HUES48 (cell line): ENCODE measurements at regions not wholly inside any gene's neighbourhood (a gene's known extent, or its start where the extent isn't known, plus 50 kb on each side); places are given as distances from the start of the nearest gene placed in this dataset.

ENCODE experiments used
- H3K27ac ChIP-seq: one replicate; pipeline ENCODE4 v1.7.0; 2013; ENCODE audit warnings: low read depth, low read length, inconsistent platforms
- H3K27me3 ChIP-seq: 2 replicates; pipeline ENCODE4 v1.6.1; 2013; ENCODE audit warnings: mild to moderate bottlenecking, low read length; ENCODE audit not compliant: control insufficient read depth, insufficient read depth
- H3K36me3 ChIP-seq: 2 replicates; pipeline ENCODE4 v1.6.1; 2013; ENCODE audit warnings: low read length; ENCODE audit not compliant: control insufficient read depth, insufficient read depth
- H3K4me1 ChIP-seq: 2 replicates; pipeline ENCODE4 v1.6.1; 2013; ENCODE audit warnings: mild to moderate bottlenecking, low read length; ENCODE audit not compliant: control insufficient read depth, insufficient read depth
- H3K4me3 ChIP-seq: 2 replicates; pipeline ENCODE4 v1.5.1; 2013; ENCODE audit warnings: mild to moderate bottlenecking, low read depth, low read length
- H3K9ac ChIP-seq: 2 replicates; pipeline ENCODE4 v1.6.1; 2013; ENCODE audit warnings: mild to moderate bottlenecking, low read depth, low read length, moderate library complexity
- H3K9me3 ChIP-seq: 2 replicates; pipeline ENCODE4 v1.6.1; 2013; ENCODE audit warnings: low read length; ENCODE audit not compliant: control insufficient read depth, insufficient read depth

- H3K4me1 ChIP-seq, result peaks cover 26% of the 10 kb centered on the region
- H3K27me3 ChIP-seq, result no peaks in the 10 kb centered on the region
- H3K9me3 ChIP-seq, result no peaks in the 10 kb centered on the region
- H3K4me3 ChIP-seq, result no peak overlapping the region
- H3K27ac ChIP-seq, result no peak overlapping the region
- no peak overlapping the region for H3K9ac ChIP-seq
- H3K36me3 ChIP-seq, result no peaks in the 10 kb centered on the region
Observed at GRCh38 chr3:150300852-150301517, 107.1 kb upstream of the TSC22D2 start.

- Histone ChIP-seq H3K9ac (no peak overlapping the region), H3K27ac (no peak overlapping the region), H3K27me3 (no peaks in the 10 kb centered on the region)
Observed at GRCh38 chr3:150300388-150300787, 107.7 kb upstream of the TSC22D2 start.

GRCh38 chr3:150299201-150299600 lies 108.9 kb upstream of the TSC22D2 start:
- no peaks in the 10 kb centered on the region for H3K36me3 ChIP-seq
- H3K27me3 ChIP-seq, result no peaks in the 10 kb centered on the region
- H3K4me3 ChIP-seq, result no peak overlapping the region
- peaks cover 26% of the 10 kb centered on the region for H3K4me1 ChIP-seq
- H3K9me3 ChIP-seq, result no peaks in the 10 kb centered on the region
- H3K27ac ChIP-seq, result no peak overlapping the region
- no peak overlapping the region for H3K9ac ChIP-seq

More at GRCh38 chr3:150300388-150300787, 107.7 kb upstream of the TSC22D2 start:
- Histone ChIP-seq H3K4me3 (no peak overlapping the region), H3K9me3 (no peaks in the 10 kb centered on the region), H3K36me3 (no peaks in the 10 kb centered on the region), H3K4me1 (peaks cover 26% of the 10 kb centered on the region)

- no peak overlapping the region for H3K27ac ChIP-seq
- H3K9me3 ChIP-seq, result no peaks in the 10 kb centered on the region
- no peaks in the 10 kb centered on the region for H3K27me3 ChIP-seq
- no peaks in the 10 kb centered on the region for H3K36me3 ChIP-seq
- peaks cover 26% of the 10 kb centered on the region for H3K4me1 ChIP-seq
- H3K4me3 ChIP-seq, result no peak overlapping the region
- H3K9ac ChIP-seq, result no peak overlapping the region
Observed at GRCh38 chr3:150296966-150297365, 111.1 kb upstream of the TSC22D2 start.

- Histone ChIP-seq H3K9me3 (no peaks in the 10 kb centered on the region), H3K27ac (no peak overlapping the region), H3K4me3 (no peak overlapping the region), H3K36me3 (no peaks in the 10 kb centered on the region), H3K4me1 (peaks cover 26% of the 10 kb centered on the region), H3K27me3 (no peaks in the 10 kb centered on the region), H3K9ac (no peak overlapping the region)
Observed at GRCh38 chr3:150296123-150296735, 111.9 kb upstream of the TSC22D2 start.

- no peaks in the 10 kb centered on the region for H3K36me3 ChIP-seq
Observed at GRCh38 chr3:150293401-150294001, 114.6 kb upstream of the TSC22D2 start.

GRCh38 chr3:150292891-150293290 lies 115.2 kb upstream of the TSC22D2 start:
- Histone ChIP-seq H3K36me3 (no peaks in the 10 kb centered on the region), H3K9me3 (no peaks in the 10 kb centered on the region), H3K4me1 (peaks cover 19% of the 10 kb centered on the region), H3K4me3 (no peak overlapping the region), H3K27me3 (no peaks in the 10 kb centered on the region), H3K27ac (no peak overlapping the region), H3K9ac (no peak overlapping the region)

More at GRCh38 chr3:150293401-150294001, 114.6 kb upstream of the TSC22D2 start:
- peaks cover 19% of the 10 kb centered on the region for H3K4me1 ChIP-seq
- no peak overlapping the region for H3K9ac ChIP-seq
- no peaks in the 10 kb centered on the region for H3K27me3 ChIP-seq
- no peaks in the 10 kb centered on the region for H3K9me3 ChIP-seq
- no peak overlapping the region for H3K4me3 ChIP-seq
- no peak overlapping the region for H3K27ac ChIP-seq

GRCh38 chr3:150291515-150291914 lies 116.6 kb upstream of the TSC22D2 start:
- Histone ChIP-seq H3K4me3 (no peak overlapping the region), H3K9ac (no peak overlapping the region), H3K27me3 (no peaks in the 10 kb centered on the region), H3K27ac (no peak overlapping the region), H3K36me3 (no peaks in the 10 kb centered on the region), H3K9me3 (no peaks in the 10 kb centered on the region), H3K4me1 (peaks cover 6% of the 10 kb centered on the region)

- Histone ChIP-seq H3K36me3 (no peaks in the 10 kb centered on the region), H3K9ac (no peak overlapping the region), H3K4me1 (peaks cover 4% of the 10 kb centered on the region), H3K9me3 (no peaks in the 10 kb centered on the region), H3K27me3 (no peaks in the 10 kb centered on the region), H3K4me3 (no peak overlapping the region), H3K27ac (peak overlapping the region; percentile 43)
Observed at GRCh38 chr3:150286390-150287147, 121.5 kb upstream of the TSC22D2 start.

GRCh38 chr3:150285601-150286000 lies 122.5 kb upstream of the TSC22D2 start:
- H3K27me3 ChIP-seq, result no peaks in the 10 kb centered on the region
- H3K9me3 ChIP-seq, result no peaks in the 10 kb centered on the region
- no peak overlapping the region for H3K4me3 ChIP-seq
- H3K4me1 ChIP-seq, result peaks cover 4% of the 10 kb centered on the region
- H3K27ac ChIP-seq, result no peak overlapping the region
- no peak overlapping the region for H3K9ac ChIP-seq
- H3K36me3 ChIP-seq, result no peaks in the 10 kb centered on the region
